A673 (cell line): ENCODE measurements at regions not wholly inside any gene's neighbourhood (a gene's known extent, or its start where the extent isn't known, plus 50 kb on each side); places are given as distances from the start of the nearest gene placed in this dataset.
"Not testable (repeated sequence)": the region's sequence is repeated elsewhere in the genome, so short reads cannot be mapped to it uniquely, and the experiment has no call there.

Experiments
- EZH2 ChIP-seq: fragments of 200-600 bp; sonication (generic); IDR thresholded peaks from 2 replicates; pipeline ENCODE4 v1.6.1; 2017; ENCODE audit warnings: borderline replicate concordance, low read depth, mild to moderate bottlenecking, mixed read lengths, antibody characterized with exemption, low read length; ENCODE audit not compliant: poor library complexity, severe bottlenecking
- TF ChIP-seq, protein P1 (sequence below): fragments of 300-800, 200-600 bp; sonication (generic); conservative IDR thresholded peaks from 2 replicates; pipeline ENCODE4 v1.5.1; 2017; ENCODE audit warnings: low read depth, mild to moderate bottlenecking, antibody characterized with exemption, low read length, moderate library complexity, mixed read lengths

DNA sequence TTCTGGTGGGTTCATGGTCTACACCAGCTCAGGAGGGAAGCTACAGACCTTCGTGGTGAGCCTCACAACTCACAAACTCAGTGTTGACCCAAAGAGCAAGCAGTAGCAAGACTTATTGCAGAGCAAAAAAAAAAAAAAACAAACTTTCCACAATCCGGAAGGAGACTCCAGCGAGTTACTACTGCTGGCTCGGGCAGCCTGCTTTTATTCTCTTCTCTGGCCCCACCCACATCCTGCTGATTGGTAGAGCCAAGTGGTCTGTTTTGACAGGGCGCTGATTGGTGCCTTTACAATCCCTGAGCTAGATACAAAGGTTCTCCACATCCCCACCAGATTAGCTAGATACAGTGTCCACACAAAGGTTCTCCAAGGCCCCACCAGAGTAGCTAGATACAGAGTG, 135.6 kb upstream of the TMEM170B start:
- TF ChIP-seq, protein P1, sequence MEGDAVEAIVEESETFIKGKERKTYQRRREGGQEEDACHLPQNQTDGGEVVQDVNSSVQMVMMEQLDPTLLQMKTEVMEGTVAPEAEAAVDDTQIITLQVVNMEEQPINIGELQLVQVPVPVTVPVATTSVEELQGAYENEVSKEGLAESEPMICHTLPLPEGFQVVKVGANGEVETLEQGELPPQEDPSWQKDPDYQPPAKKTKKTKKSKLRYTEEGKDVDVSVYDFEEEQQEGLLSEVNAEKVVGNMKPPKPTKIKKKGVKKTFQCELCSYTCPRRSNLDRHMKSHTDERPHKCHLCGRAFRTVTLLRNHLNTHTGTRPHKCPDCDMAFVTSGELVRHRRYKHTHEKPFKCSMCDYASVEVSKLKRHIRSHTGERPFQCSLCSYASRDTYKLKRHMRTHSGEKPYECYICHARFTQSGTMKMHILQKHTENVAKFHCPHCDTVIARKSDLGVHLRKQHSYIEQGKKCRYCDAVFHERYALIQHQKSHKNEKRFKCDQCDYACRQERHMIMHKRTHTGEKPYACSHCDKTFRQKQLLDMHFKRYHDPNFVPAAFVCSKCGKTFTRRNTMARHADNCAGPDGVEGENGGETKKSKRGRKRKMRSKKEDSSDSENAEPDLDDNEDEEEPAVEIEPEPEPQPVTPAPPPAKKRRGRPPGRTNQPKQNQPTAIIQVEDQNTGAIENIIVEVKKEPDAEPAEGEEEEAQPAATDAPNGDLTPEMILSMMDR, result not testable (repeated sequence)
- not testable (repeated sequence) for TF ChIP-seq EZH2
